Uterus (tissue), 3 donors: ENCODE measurements at regions not wholly inside any gene's neighbourhood (a gene's known extent, or its start where the extent isn't known, plus 50 kb on each side); places are given as distances from the start of the nearest gene placed in this dataset.

Experiments used
- DNase-seq, 2 donors: peaks; one replicate each; pipeline ENCODE4 v3.0.0-alpha.2; 2019 to 2020
- H3K27ac ChIP-seq, 2 donors: fragments of 200-600 bp; sonication (generic); 1 replicate in 1 of 2; 2 replicates in 1 of 2; pipeline ENCODE4 v1.5.1; 2016 to 2018
- H3K27me3 ChIP-seq, 2 donors: fragments of 200-600 bp; sonication (generic); one replicate each; pipeline ENCODE4 v1.5.1; 2018 to 2019; ENCODE audit warnings: control low read depth in 1 of 2
- H3K36me3 ChIP-seq, 2 donors: fragments of 200-600 bp; sonication (generic); one replicate each; pipeline ENCODE4 v1.5.1; 2019; ENCODE audit warnings: control low read depth in 1 of 2
- H3K4me1 ChIP-seq, 2 donors: fragments of 200-600 bp; sonication (generic); one replicate each; pipeline ENCODE4 v1.5.1; 2018 to 2019; ENCODE audit warnings: control low read depth in 1 of 2
- H3K4me3 ChIP-seq, 2 donors: fragments of 200-600 bp; sonication (generic); 1 replicate in 1 of 2; 2 replicates in 1 of 2; pipeline ENCODE4 v1.5.1; 2018 to 2019; ENCODE audit warnings: mild to moderate bottlenecking in 1 of 2
- H3K9me3 ChIP-seq, 2 donors: fragments of 200-600 bp; sonication (generic); one replicate each; pipeline ENCODE4 v1.5.1; 2019; ENCODE audit warnings: control low read depth in 1 of 2
- POLR2A ChIP-seq, 2 donors: fragments of 450-650 bp; IDR thresholded peaks; one replicate each; pipeline ENCODE4 v1.6.1; 2016; ENCODE audit warnings: antibody characterized with exemption in 2 of 2, mild to moderate bottlenecking in 1 of 2, moderate library complexity in 1 of 2
- intact Hi-C: fragments of 100-400 bp; cut with DNase I; formaldehyde crosslinking; loops from one replicate; pipeline ENCODE4 v1.15.1; 2023; ENCODE audit warnings: low total_unique reads
- TF ChIP-seq, protein P1 (sequence below), 4 experiments: fragments of 200-600 bp in 2 of 4; fragments of 450-650 bp in 2 of 4; sonication (generic) in 2 of 4; IDR thresholded peaks; one replicate each; pipeline ENCODE4 v1.5.1; 2016 to 2019; ENCODE audit warnings: antibody characterized with exemption in 4 of 4, mild to moderate bottlenecking in 2 of 4, moderate library complexity in 1 of 4
- donor health status: DM: yes; HTN: yes; CAD: no.

DNA sequence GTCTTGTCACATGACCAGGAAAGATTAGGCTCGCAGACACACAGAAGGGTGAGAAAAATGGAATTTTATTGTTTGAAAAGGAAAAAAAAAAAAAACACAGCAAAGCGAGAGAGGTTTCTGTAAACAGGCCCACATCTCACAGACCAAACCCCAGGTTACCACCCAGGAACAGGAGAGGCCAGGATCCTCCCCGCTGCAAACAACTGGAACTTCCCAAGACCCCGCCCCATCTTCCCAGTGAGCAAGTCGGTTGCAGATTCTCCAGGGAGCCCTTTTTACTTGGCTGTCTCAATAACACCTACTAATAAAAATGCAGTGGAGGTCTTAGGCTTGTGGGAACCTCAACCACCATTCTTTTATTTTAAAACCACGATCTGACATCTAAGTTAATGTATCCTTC, 84.7 kb upstream of the ETS2 start:
- no peaks in the 10 kb centered on the region for H3K4me1 ChIP-seq
- peaks cover 0 to 10% of the 10 kb centered on the region in 2 donors for H3K9me3 ChIP-seq
- TF ChIP-seq, protein P1, sequence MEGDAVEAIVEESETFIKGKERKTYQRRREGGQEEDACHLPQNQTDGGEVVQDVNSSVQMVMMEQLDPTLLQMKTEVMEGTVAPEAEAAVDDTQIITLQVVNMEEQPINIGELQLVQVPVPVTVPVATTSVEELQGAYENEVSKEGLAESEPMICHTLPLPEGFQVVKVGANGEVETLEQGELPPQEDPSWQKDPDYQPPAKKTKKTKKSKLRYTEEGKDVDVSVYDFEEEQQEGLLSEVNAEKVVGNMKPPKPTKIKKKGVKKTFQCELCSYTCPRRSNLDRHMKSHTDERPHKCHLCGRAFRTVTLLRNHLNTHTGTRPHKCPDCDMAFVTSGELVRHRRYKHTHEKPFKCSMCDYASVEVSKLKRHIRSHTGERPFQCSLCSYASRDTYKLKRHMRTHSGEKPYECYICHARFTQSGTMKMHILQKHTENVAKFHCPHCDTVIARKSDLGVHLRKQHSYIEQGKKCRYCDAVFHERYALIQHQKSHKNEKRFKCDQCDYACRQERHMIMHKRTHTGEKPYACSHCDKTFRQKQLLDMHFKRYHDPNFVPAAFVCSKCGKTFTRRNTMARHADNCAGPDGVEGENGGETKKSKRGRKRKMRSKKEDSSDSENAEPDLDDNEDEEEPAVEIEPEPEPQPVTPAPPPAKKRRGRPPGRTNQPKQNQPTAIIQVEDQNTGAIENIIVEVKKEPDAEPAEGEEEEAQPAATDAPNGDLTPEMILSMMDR (IDR thresholded peaks at IDR 0.05): no peak
- no peak for TF ChIP-seq POLR2A (IDR thresholded peaks at IDR 0.05)
- intact Hi-C loops: no loop called here
- no peak overlapping the region for H3K4me3 ChIP-seq
- H3K27ac ChIP-seq: no peak overlapping the region
- no peaks in the 10 kb centered on the region for H3K36me3 ChIP-seq
- no peaks in the 10 kb centered on the region for H3K27me3 ChIP-seq
- DNase-seq: no peak

DNA sequence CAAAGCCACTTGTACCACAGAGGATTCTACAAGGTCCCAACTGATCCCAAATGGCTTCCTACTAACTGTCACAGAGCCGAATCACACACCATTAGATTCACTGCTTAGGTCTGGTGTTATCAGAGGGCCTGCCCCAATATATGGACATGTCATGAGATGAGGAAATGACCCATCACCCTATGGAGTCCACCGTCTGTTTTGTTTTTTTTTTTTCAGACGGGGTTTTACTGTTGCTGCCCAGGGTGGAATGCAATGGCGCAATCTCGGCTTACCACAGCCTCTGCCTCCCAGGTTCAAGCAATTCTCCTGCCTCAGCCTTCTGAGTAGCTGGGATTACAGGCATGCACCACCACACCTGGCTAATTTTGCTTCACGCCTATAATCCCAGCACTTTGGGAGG, 83.8 kb upstream of the ETS2 start:
- Histone ChIP-seq H3K27me3 (no peaks in the 10 kb centered on the region), H3K27ac (no peak overlapping the region), H3K4me3 (no peak overlapping the region), H3K9me3 (peaks cover 0 to 10% of the 10 kb centered on the region in 2 donors), H3K36me3 (no peaks in the 10 kb centered on the region), H3K4me1 (no peaks in the 10 kb centered on the region)
- no peak for TF ChIP-seq POLR2A (IDR thresholded peaks at IDR 0.05)
- TF ChIP-seq, protein P1 (IDR thresholded peaks at IDR 0.05): no peak
- intact Hi-C loops: no loop called here
- DNase-seq: no peak

DNA sequence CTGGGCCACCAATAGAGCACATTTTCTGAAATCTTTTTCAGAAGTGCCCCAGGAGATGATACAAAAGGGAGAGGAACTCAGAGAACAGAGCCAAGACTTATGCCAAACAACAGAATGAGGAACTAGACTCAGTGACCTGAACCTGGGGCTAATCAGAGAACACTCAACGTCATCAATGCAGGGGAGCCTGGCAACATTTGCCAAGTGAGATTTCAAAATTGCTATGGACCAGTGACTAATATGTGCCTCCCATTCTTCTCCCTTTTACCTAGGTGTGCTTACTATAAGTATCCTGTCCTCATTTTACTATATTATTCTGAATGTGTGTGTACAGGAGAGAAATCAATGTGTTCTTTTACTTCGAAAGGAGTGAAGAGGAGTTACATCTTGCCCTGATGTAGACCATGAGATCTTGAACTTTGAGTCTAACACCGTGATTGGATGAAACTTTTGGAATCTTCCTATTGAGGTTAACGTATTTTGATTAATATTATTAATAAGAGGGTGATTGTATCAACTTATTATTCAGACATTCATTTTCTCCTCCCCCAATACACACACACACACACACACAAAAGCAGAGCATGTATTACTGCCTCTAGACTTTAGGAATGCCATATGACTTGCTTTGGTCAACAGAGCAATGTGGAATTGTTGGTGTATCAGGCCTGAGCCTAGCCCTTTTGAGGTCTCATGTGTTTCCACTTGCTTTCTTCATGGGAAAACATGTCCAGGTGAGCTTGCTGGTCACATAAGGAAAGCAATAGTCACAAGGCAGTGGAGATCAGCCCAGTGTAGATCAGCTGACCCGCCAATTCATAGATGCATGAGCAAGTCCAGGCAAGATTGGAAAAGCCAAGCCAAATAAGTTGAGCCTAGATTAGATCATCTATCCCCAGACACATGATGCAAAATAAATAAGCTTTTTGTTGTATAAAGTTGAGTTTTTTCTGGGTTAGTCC, 80.3 kb upstream of the ETS2 start:
- Histone ChIP-seq H3K27me3 (no peaks in the 10 kb centered on the region), H3K27ac (no peak overlapping the region), H3K4me1 (no peaks in the 10 kb centered on the region), H3K9me3 (peaks cover 0 to 10% of the 10 kb centered on the region in 2 donors), H3K4me3 (no peak overlapping the region), H3K36me3 (no peaks in the 10 kb centered on the region)
- TF ChIP-seq, protein P1 (IDR thresholded peaks at IDR 0.05): no peak
- no peak for TF ChIP-seq POLR2A (IDR thresholded peaks at IDR 0.05)
- intact Hi-C loops: no loop called here
- DNase-seq: no peak

DNA sequence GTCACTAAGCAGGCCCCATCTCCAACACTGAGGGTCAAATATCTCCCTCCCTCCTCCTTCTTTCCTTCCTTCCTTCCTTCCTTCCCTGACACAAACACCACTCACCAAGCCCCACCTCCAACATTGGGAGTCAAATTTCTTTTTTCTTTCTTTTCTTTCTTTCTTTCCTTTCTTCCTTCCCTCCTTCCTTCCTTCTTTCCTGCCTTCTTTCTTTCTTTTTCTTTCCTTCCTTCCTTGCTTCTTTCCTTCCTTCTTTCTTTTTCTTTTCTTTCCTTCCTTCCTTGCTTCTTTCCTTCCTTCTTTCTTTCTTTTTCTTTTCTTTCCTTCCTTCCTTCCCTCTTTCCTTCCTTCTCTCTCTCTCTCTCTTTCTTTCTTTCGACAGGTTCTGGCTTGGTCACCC, 79.2 kb upstream of the ETS2 start:
- TF ChIP-seq, protein P1 (IDR thresholded peaks at IDR 0.05): no peak
- no peak for TF ChIP-seq POLR2A (IDR thresholded peaks at IDR 0.05)
- Histone ChIP-seq H3K4me3 (no peak overlapping the region), H3K36me3 (no peaks in the 10 kb centered on the region), H3K9me3 (peaks cover 0 to 10% of the 10 kb centered on the region in 2 donors), H3K27ac (no peak overlapping the region), H3K4me1 (no peaks in the 10 kb centered on the region), H3K27me3 (no peaks in the 10 kb centered on the region)
- intact Hi-C loops: no loop called here
- no peak for DNase-seq

DNA sequence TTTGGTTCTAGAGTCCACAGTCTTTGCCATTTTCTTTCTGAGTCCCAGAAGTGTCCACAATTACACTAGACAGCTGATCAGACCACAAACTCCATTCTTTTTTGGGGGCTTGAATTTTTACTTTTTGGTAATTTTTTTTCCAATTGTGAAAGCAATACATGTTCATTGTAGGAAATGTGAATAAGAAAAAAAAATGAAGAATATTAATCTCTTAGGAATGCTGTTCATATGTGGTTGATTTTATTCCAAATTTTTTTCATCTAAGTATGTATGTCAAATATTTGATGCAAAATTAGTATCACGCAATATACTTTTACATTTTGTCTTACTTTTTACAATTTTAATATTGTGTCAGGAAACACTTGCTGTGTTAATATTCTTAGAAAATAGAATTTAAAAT, 76.4 kb upstream of the ETS2 start:
- Histone ChIP-seq H3K27ac (no peak overlapping the region), H3K27me3 (no peaks in the 10 kb centered on the region), H3K36me3 (no peaks in the 10 kb centered on the region), H3K4me3 (no peak overlapping the region), H3K4me1 (no peaks in the 10 kb centered on the region), H3K9me3 (peaks cover 0 to 10% of the 10 kb centered on the region in 2 donors)
- intact Hi-C loops: no loop called here
- DNase-seq: no peak
- TF ChIP-seq POLR2A (IDR thresholded peaks at IDR 0.05): no peak
